ENCODE measurements at regions not wholly inside any gene's neighbourhood (a gene's known extent, or its start where the extent isn't known, plus 50 kb on each side); places are given as distances from the start of the nearest gene placed in this dataset.

DNA sequence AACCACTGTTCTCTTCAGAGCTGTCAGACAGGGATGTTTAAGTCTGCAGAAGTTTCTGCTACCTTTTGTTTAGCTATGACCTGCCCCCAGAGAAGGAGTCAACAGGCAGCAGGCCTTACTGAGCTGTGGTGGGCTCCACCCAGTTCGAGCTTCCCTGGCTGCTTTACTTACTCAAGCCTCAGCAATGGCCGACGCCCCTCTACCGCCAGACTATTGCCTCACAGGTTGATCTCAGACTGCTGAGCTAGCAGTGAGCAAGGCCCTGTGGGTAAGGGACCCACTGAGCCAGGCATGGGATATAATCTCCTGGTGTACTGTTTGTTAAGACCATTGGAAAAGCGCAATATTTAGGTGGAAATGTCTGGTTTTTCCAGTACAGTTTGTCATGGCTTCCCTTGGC, 229.6 kb downstream of the TMEM167A start:
- no peaks in the 10 kb centered on the region for H3K9me3 ChIP-seq
- TF ChIP-seq, protein P1, sequence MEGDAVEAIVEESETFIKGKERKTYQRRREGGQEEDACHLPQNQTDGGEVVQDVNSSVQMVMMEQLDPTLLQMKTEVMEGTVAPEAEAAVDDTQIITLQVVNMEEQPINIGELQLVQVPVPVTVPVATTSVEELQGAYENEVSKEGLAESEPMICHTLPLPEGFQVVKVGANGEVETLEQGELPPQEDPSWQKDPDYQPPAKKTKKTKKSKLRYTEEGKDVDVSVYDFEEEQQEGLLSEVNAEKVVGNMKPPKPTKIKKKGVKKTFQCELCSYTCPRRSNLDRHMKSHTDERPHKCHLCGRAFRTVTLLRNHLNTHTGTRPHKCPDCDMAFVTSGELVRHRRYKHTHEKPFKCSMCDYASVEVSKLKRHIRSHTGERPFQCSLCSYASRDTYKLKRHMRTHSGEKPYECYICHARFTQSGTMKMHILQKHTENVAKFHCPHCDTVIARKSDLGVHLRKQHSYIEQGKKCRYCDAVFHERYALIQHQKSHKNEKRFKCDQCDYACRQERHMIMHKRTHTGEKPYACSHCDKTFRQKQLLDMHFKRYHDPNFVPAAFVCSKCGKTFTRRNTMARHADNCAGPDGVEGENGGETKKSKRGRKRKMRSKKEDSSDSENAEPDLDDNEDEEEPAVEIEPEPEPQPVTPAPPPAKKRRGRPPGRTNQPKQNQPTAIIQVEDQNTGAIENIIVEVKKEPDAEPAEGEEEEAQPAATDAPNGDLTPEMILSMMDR (IDR thresholded peaks at IDR 0.05; ENCODE audit: low read depth, low read length), result no peak
- no peak overlapping the region for H3K4me3 ChIP-seq (ENCODE audit: low read depth, low read length)
- H3K4me1 ChIP-seq, result peaks cover 3% of the 10 kb centered on the region; the same call in 1 of the 2 replicates
- H3K36me3 ChIP-seq, result no peaks in the 10 kb centered on the region
- H3K27me3 ChIP-seq, result no peaks in the 10 kb centered on the region
- no peak for DNase-seq

DNA sequence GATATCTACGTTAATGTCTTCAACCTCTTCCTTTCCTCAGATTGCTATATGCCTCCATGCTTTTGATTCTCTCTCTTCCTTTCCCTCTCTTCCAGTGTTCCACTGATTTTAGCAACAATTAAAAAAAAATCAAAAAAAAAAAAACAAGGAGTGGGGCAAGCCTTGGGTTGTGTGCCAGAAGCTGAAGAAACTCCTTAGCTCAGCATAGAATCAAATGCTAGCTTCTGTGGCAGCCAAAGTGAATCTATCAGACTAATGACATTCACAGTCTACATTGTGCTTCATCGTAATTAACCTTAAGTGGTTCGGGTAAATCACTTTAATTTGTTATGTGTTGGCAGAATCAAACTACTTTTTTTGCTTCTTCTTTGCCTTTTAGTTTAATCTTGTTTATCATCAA, 237.3 kb downstream of the TMEM167A start:
- TF ChIP-seq, protein P1 (IDR thresholded peaks at IDR 0.05; ENCODE audit: low read depth, low read length), result no peak
- DNase-seq, result no peak

DNA sequence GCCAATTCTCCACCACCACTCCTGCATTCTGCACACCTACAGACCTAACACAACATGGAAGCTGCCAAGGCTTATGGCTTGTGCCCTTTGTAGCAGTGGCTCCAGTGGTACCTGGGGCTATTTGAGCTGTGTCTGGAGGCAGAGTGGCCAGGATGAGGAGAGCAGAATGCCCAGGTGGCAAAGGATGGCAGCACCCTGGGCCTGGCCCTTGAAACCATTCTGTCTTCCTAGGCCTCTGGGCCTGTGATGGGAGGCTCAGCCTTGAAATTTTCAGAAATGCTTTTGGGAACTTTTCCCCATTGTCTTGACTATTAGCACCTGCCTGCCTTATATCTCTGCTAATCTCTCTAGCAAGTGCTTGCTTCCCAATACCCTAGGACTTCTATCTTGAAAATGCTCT, 241.7 kb downstream of the TMEM167A start:
- H3K27me3 ChIP-seq, result no peaks in the 10 kb centered on the region
- TF ChIP-seq, protein P1 (IDR thresholded peaks at IDR 0.05; ENCODE audit: low read depth, low read length), result no peak
- H3K9me3 ChIP-seq, result no peaks in the 10 kb centered on the region

More for the DNA sequence above, 237.3 kb downstream of the TMEM167A start:
- no peak overlapping the region for H3K4me3 ChIP-seq (ENCODE audit: low read depth, low read length)
- H3K27me3 ChIP-seq, result no peaks in the 10 kb centered on the region
- H3K9me3 ChIP-seq, result no peaks in the 10 kb centered on the region
- H3K36me3 ChIP-seq, result no peaks in the 10 kb centered on the region
- no peaks in the 10 kb centered on the region for H3K4me1 ChIP-seq

DNA sequence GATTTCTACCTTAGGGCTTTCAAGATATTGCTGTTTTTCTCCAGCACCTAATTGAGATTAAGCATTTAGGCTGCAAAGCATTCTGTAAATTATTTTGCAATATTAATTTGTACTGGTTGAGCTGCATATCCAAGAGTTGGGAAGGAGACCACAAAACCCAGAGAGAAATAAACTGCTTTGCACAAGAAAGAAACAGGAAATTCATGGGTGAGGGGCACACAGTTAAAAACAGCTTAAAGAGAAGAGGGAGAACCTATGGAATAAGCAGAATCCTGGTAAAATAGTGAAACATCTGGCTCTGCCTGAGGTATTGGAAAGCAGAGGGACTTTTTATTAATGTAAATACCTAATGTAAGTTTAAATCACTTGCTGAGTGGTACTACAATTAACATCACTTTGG, 243.0 kb downstream of the TMEM167A start:
- no peaks in the 10 kb centered on the region for H3K27me3 ChIP-seq
- H3K9me3 ChIP-seq, result no peaks in the 10 kb centered on the region
- TF ChIP-seq, protein P1 (IDR thresholded peaks at IDR 0.05; ENCODE audit: low read depth, low read length), result no peak
- H3K4me3 ChIP-seq (ENCODE audit: low read depth, low read length), result no peak overlapping the region
- no peaks in the 10 kb centered on the region for H3K4me1 ChIP-seq
- no peak for DNase-seq
- no peaks in the 10 kb centered on the region for H3K36me3 ChIP-seq

More for the DNA sequence above, 241.7 kb downstream of the TMEM167A start:
- Histone ChIP-seq H3K36me3 (no peaks in the 10 kb centered on the region), H3K4me1 (no peaks in the 10 kb centered on the region), H3K4me3 (ENCODE audit: low read depth, low read length) (no peak overlapping the region)
- DNase-seq, result no peak

DNA sequence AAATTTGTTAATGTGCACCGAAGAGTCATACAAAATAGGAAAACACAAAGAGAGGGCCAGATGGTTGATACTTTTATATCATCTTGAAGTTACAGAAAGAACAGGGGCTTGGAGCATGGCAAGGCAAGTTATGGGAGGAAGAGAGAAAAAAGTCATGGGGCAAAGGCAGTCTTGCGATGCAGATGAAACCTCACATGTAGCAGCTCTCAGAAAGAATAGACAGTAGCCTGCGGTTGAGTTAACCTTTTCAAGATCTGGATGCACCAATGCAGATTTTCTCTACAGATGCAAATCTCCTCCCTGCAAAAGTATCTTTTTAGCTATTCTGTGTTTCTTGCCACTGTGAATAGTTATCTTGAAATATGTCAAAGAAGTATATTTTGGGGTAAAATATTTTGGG, 243.9 kb downstream of the TMEM167A start:
- no peak for DNase-seq
- Histone ChIP-seq H3K36me3 (no peaks in the 10 kb centered on the region), H3K27me3 (no peaks in the 10 kb centered on the region), H3K9me3 (no peaks in the 10 kb centered on the region), H3K4me1 (no peaks in the 10 kb centered on the region), H3K4me3 (ENCODE audit: low read depth, low read length) (no peak overlapping the region)
- TF ChIP-seq, protein P1 (IDR thresholded peaks at IDR 0.05; ENCODE audit: low read depth, low read length), result no peak

DNA sequence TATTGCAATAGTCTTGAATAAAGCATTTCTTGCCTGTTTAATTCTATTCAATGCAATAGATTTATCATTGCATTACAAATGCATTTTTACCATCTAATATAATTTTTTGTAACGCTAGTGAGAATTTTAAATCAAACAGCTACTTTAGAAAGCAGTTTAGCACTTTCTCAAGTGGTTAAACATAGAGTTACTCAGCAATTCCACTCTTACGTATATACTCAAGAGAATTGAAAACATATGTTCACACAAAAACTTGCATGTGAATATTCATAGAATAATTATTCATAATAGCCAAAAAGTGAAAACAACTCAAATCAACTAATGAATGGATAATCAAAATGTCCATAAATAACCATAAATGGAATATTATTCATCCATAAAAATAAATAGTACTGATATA, 244.7 kb downstream of the TMEM167A start:
- Histone ChIP-seq H3K9me3 (no peaks in the 10 kb centered on the region), H3K27me3 (no peaks in the 10 kb centered on the region), H3K36me3 (no peaks in the 10 kb centered on the region), H3K4me3 (ENCODE audit: low read depth, low read length) (no peak overlapping the region), H3K4me1 (no peaks in the 10 kb centered on the region)
- TF ChIP-seq, protein P1 (IDR thresholded peaks at IDR 0.05; ENCODE audit: low read depth, low read length), result no peak
- no peak for DNase-seq

Measured in BE2C (cell line).